K562 (cell line): ENCODE measurements at regions not wholly inside any gene's neighbourhood (a gene's known extent, or its start where the extent isn't known, plus 50 kb on each side); places are given as distances from the start of the nearest gene placed in this dataset.

Experiments used
- ATAC-seq: fragments of 200-7000 bp; cut with Tn5 transposase; 3 replicates; pipeline ENCODE4 v1.9.1; 2020; ENCODE audit warnings: moderate library complexity
- BruUV-seq: library from RNA; stranded (reverse); fragments of 400-500 nt; replicated peaks from 2 replicates; lab custom pipeline; 2021; lab: Mats Ljungman, UMichigan
- CTCF ChIA-PET: fragments of 300-600 bp; formaldehyde crosslinking; extraction: SDS; loops from one replicate; lab custom pipeline; 2021; ENCODE audit warnings: low intra/inter-chr PET ratio; lab: Yijun Ruan, JAX
- POLR2A ChIA-PET: fragments of 300-600, 350-650 bp; sonication (Branson Sonifier 250); formaldehyde crosslinking; extraction: SDS; loops from one replicate; lab custom pipeline; 2021; ENCODE audit warnings: antibody characterized with exemption, inconsistent platforms; lab: Yijun Ruan, JAX
- DNase-seq, 4 experiments: peaks; one replicate each; pipeline versions ENCODE4 v3.0.0 to v3.0.0-alpha.2; 2011 to 2018; ENCODE audit warnings: low spot score in 3 of 4, mixed read lengths in 3 of 4; ENCODE audit errors: extremely low read depth in 1 of 4
- FAIRE-seq: peaks from 2 replicates; lab custom pipeline; 2011; peaks lifted over from hg19 to GRCh38; lab: Jason Lieb, UNC
- H2AFZ ChIP-seq: 2 replicates; pipeline ENCODE4 v1.6.0; 2011; ENCODE audit warnings: low read depth, low read length, control low read depth, inconsistent platforms
- H3K27ac ChIP-seq: fragments of 200-600 bp; 3 replicates; pipeline ENCODE4 v1.8.0; 2011; ENCODE audit warnings: low read depth, mild to moderate bottlenecking, control low read depth, inconsistent platforms, low read length, moderate library complexity, mixed read lengths; ENCODE audit errors: extremely low read depth
- H3K27me3 ChIP-seq, 2 experiments: fragments of 300-600 bp in 1 of 2; 2 replicates in 1 of 2; 3 replicates in 1 of 2; pipeline versions ENCODE4 v1.6.0 to v1.8.0; 2011; ENCODE audit warnings: inconsistent platforms in 2 of 2, low read length in 2 of 2, mild to moderate bottlenecking in 1 of 2, mixed read lengths in 1 of 2, moderate library complexity in 1 of 2; ENCODE audit not compliant: control insufficient read depth in 2 of 2, insufficient read depth in 2 of 2
- H3K36me3 ChIP-seq: fragments of 300-600 bp; 3 replicates; pipeline ENCODE4 v1.8.0; 2011; ENCODE audit warnings: mild to moderate bottlenecking, low read length, inconsistent platforms; ENCODE audit not compliant: control insufficient read depth, insufficient read depth
- H3K4me1 ChIP-seq, 2 experiments: fragments of 200-600 bp in 1 of 2; replicated peaks in 1 of 2; 2 replicates in 1 of 2; 3 replicates in 1 of 2; pipeline versions ENCODE4 v1.5.1 to v1.8.0; 2011; ENCODE audit warnings: inconsistent platforms in 2 of 2, low read length in 2 of 2, mild to moderate bottlenecking in 1 of 2, mixed read lengths in 1 of 2, moderate library complexity in 1 of 2; ENCODE audit not compliant: control insufficient read depth in 2 of 2, insufficient read depth in 2 of 2
- H3K4me2 ChIP-seq: 2 replicates; pipeline ENCODE4 v1.6.1; 2011; ENCODE audit warnings: low read length, control low read depth, inconsistent platforms, mixed read lengths; ENCODE audit not compliant: insufficient read depth
- H3K4me3 ChIP-seq: fragments of 200-600 bp; sonication (generic), shearing (Covaris generic); 2 replicates; pipeline ENCODE4 v1.5.1; 2016; ENCODE audit warnings: control low read depth, inconsistent platforms
- H3K79me2 ChIP-seq: fragments of 200-600 bp; 3 replicates; pipeline ENCODE4 v1.8.0; 2011; ENCODE audit warnings: low read length, inconsistent platforms; ENCODE audit not compliant: control insufficient read depth, insufficient read depth
- H3K9ac ChIP-seq, 2 experiments: 2 replicates each; pipeline versions ENCODE4 v1.6.0 to v1.6.1; 2011; ENCODE audit warnings: low read depth in 2 of 2, low read length in 2 of 2, control low read depth in 1 of 2, inconsistent platforms in 1 of 2, mild to moderate bottlenecking in 1 of 2, mixed read lengths in 1 of 2; ENCODE audit not compliant: insufficient read depth in 1 of 2
- H3K9me1 ChIP-seq: one replicate; pipeline ENCODE4 v1.6.0; 2011; ENCODE audit warnings: inconsistent platforms, mild to moderate bottlenecking, low read length, moderate library complexity; ENCODE audit not compliant: control insufficient read depth, insufficient read depth
- H3K9me3 ChIP-seq: replicated peaks from 2 replicates; pipeline ENCODE4 v1.5.1; 2011; ENCODE audit warnings: low read depth, low read length, inconsistent platforms; ENCODE audit not compliant: control insufficient read depth, insufficient read depth
- H4K20me1 ChIP-seq: replicated peaks from 2 replicates; pipeline ENCODE4 v1.6.1; 2011; ENCODE audit warnings: low read length, inconsistent platforms, mixed read lengths; ENCODE audit not compliant: control insufficient read depth, insufficient read depth
- ARID1B ChIP-seq: fragments of 450-650 bp; IDR thresholded peaks from 2 replicates; pipeline ENCODE4 v1.6.1; 2016; ENCODE audit warnings: antibody characterized with exemption, mild to moderate bottlenecking, inconsistent platforms
- C11orf30 ChIP-seq: fragments of 450-650 bp; IDR thresholded peaks from 2 replicates; pipeline ENCODE4 v1.6.1; 2016; ENCODE audit warnings: low read depth, mild to moderate bottlenecking
- ERF ChIP-seq: fragments of 450-650 bp; formaldehyde crosslinking; IDR thresholded peaks from 2 replicates; pipeline ENCODE4 v1.4.0; 2020; ENCODE audit warnings: mild to moderate bottlenecking, mixed read lengths
- JUND ChIP-seq, 2 experiments: IDR thresholded peaks; 2 replicates in 1 of 2; 3 replicates in 1 of 2; pipeline ENCODE4 v1.6.1; 2011; ENCODE audit warnings: borderline replicate concordance in 2 of 2, low read depth in 2 of 2, low read length in 2 of 2, improper control_type of control experiment in 1 of 2, missing biosample characterization in 1 of 2, missing genetic modification characterization in 1 of 2, missing genetic modification reagents in 1 of 2
- MEF2A ChIP-seq: IDR thresholded peaks from 2 replicates; pipeline ENCODE4 v1.6.1; 2011; ENCODE audit warnings: low read depth, mild to moderate bottlenecking, low read length, moderate library complexity; ENCODE audit not compliant: control insufficient read depth
- PBX2 ChIP-seq, 2 experiments: IDR thresholded peaks in 1 of 2; conservative IDR thresholded peaks in 1 of 2; 2 replicates each; pipeline ENCODE4 v1.6.1; 2016; ENCODE audit warnings: low read depth in 2 of 2, mild to moderate bottlenecking in 1 of 2, missing compliant biosample characterization in 1 of 2, missing genetic modification characterization in 1 of 2, moderate library complexity in 1 of 2
- PHTF2 ChIP-seq: fragments of 250-450 bp; sonication (Bioruptor Pico); IDR thresholded peaks from 2 replicates; pipeline ENCODE4 v1.5.0; 2021; ENCODE audit warnings: mild to moderate bottlenecking
- RBM15 ChIP-seq: fragments of 200-400 bp; formaldehyde crosslinking; IDR thresholded peaks from 2 replicates; pipeline ENCODE4 v1.6.1; 2018; ENCODE audit warnings: mild to moderate bottlenecking, low read length, moderate library complexity; ENCODE audit not compliant: insufficient read depth
- RNF2 ChIP-seq: sonication (generic); IDR thresholded peaks from 2 replicates; pipeline ENCODE4 v1.6.1; 2016
- SMC3 ChIP-seq: conservative IDR thresholded peaks from 2 replicates; pipeline ENCODE4 v1.6.1; 2011; ENCODE audit warnings: low read depth, low read length, improper control_type of control experiment; ENCODE audit not compliant: insufficient read depth
- SREBF2 ChIP-seq: sonication (generic); formaldehyde crosslinking; IDR thresholded peaks from 2 replicates; pipeline ENCODE4 v1.4.0; 2020; ENCODE audit warnings: mild to moderate bottlenecking, missing genetic modification reagents
- SRSF9 ChIP-seq: fragments of 200-400 bp; formaldehyde crosslinking; IDR thresholded peaks from 2 replicates; pipeline ENCODE4 v1.6.1; 2017; ENCODE audit warnings: low read depth, low read length, borderline replicate concordance
- XRCC4 ChIP-seq: IDR thresholded peaks from one replicate; pipeline ENCODE4 v1.6.1; 2011; ENCODE audit not compliant: insufficient read depth, insufficient read length; ENCODE audit errors: extremely low read depth
- ZBTB43 ChIP-seq: sonication (generic); formaldehyde crosslinking; IDR thresholded peaks from 2 replicates; pipeline ENCODE4 v1.8.0; 2023; ENCODE audit warnings: mild to moderate bottlenecking, missing genetic modification reagents
- ZNF165 ChIP-seq: fragments of 250-450 bp; sonication (Bioruptor Pico); IDR thresholded peaks from 2 replicates; pipeline ENCODE4 v1.4.0; 2020; ENCODE audit warnings: borderline replicate concordance
- ZNF274 ChIP-seq: IDR thresholded peaks from 2 replicates; pipeline ENCODE4 v1.6.1; 2011; ENCODE audit warnings: low read depth, mild to moderate bottlenecking, low read length, moderate library complexity, borderline replicate concordance
- ZNF324 ChIP-seq: fragments of 250-450 bp; sonication (Bioruptor Pico); IDR thresholded peaks from 2 replicates; pipeline ENCODE4 v1.4.0; 2020; ENCODE audit warnings: mild to moderate bottlenecking
- WGBS: fragments of 100-300 bp; shearing (Covaris generic); methylation state at CpG from one replicate; pipeline ENCODE4 v1.1.6; 2016; ENCODE audit warnings: low coverage, mixed read lengths; ENCODE audit not compliant: insufficient coverage; ENCODE audit errors: missing lambda C conversion rate; 5-methylcytosine and 5-hydroxymethylcytosine counted together
- in situ Hi-C: fragments of 300-500 bp; cut with MboI; formaldehyde crosslinking; loops from 4 replicates; pipeline ENCODE4 v1.15.0; 2018; ENCODE audit warnings: inconsistent platforms, mixed read lengths
- intact Hi-C: fragments of 100-400 bp; cut with micrococcal nuclease; formaldehyde crosslinking; loops from 2 replicates; pipeline ENCODE4 v1.14.2; 2022

- TF ChIP-seq ZBTB43 (CRISPR knock-in tag) (no peak), RBM15 (no peak), PHTF2 (CRISPR knock-in tag) (no peak), ZNF165 (CRISPR knock-in tag) (no peak), ZNF324 (CRISPR knock-in tag) (no peak), MEF2A (no peak), SMC3 (no peak), ZNF274 (no peak), ARID1B (no peak), ERF (CRISPR knock-in tag) (no peak)
Observed at GRCh38 chr19:29379257-29380021, 146.4 kb upstream of the VSTM2B start (continued).

- Histone ChIP-seq H3K9me3 (no peaks in the 10 kb centered on the region), H3K9me1 (no peaks in the 10 kb centered on the region), H3K4me2 (no peak overlapping the region), H3K4me3 (no peak overlapping the region), H3K4me1 (no peaks in the 10 kb centered on the region), H3K9ac (no peak overlapping the region), H4K20me1 (0 out of 2 replicates have a peak, but pooled peaks cover 5% of the 10 kb centered on the region), H3K27me3 (peaks cover 6 to 20% of the 10 kb centered on the region in 2 experiments; a peak in 3 of 5 replicates), H3K27ac (no peak overlapping the region), H2AFZ (no peak overlapping the region), H3K79me2 (no peaks in the 10 kb centered on the region), H3K36me3 (no peaks in the 10 kb centered on the region)
- ATAC-seq (no peak), FAIRE-seq (no peak), DNase-seq (no peak)
- BruUV-seq: no TSS peak
- CTCF ChIA-PET: no interaction called here
- POLR2A ChIA-PET: no interaction called here
- intact Hi-C loops: no loop called here
- WGBS: 0% methylated on average over 5 of the region's 5 CpGs
- in situ Hi-C loops: no loop called here
- TF ChIP-seq C11orf30 (no peak), XRCC4 (no peak), SREBF2 (CRISPR knock-in tag) (no peak), JUND (IDR thresholded peaks at IDR 0.05; ENCODE audit: borderline replicate concordance, low read depth, low read length) (no peak), JUND (tag; IDR thresholded peaks at IDR 0.05; ENCODE audit: borderline replicate concordance, low read depth, low read length) (no peak), RNF2 (no peak), SRSF9 (no peak), PBX2 (CRISPR knock-in tag; IDR thresholded peaks at IDR 0.05; ENCODE audit: low read depth) (no peak), PBX2 (tag; conservative IDR thresholded peaks at IDR 0.05; ENCODE audit: low read depth) (no peak)
Observed at GRCh38 chr19:29380581-29380980, 145.2 kb upstream of the VSTM2B start.
